ENCODE measurements at regions not wholly inside any gene's neighbourhood (a gene's known extent, or its start where the extent isn't known, plus 50 kb on each side); places are given as distances from the start of the nearest gene placed in this dataset.

GRCh38 chr11:92765082-92765840 is 204.2 kb upstream of the MTNR1B start:
- no peak for DNase-seq (ENCODE audit: low spot score)

GRCh38 chr11:92765965-92766371 is 203.5 kb upstream of the MTNR1B start:
- no peak for DNase-seq (ENCODE audit: low spot score)

GRCh38 chr11:92766698-92767097 is 202.8 kb upstream of the MTNR1B start:
- no peak for DNase-seq (ENCODE audit: low spot score)

- no peak for DNase-seq (ENCODE audit: low spot score)
These were observed 202.0 kb upstream of the MTNR1B start for GRCh38 chr11:92767416-92767815.

- DNase-seq (ENCODE audit: low spot score): no peak
These were observed 201.2 kb upstream of the MTNR1B start for GRCh38 chr11:92768121-92768840.

- DNase-seq (ENCODE audit: low spot score): no peak
These were observed 200.3 kb upstream of the MTNR1B start for GRCh38 chr11:92769112-92769511.

GRCh38 chr11:92770419-92770818 is 199.0 kb upstream of the MTNR1B start:
- no peak for DNase-seq (ENCODE audit: low spot score)

- no peak for DNase-seq (ENCODE audit: low spot score)
These were observed 198.5 kb upstream of the MTNR1B start for GRCh38 chr11:92770981-92771380.

- DNase-seq (ENCODE audit: low spot score): no peak
These were observed 197.8 kb upstream of the MTNR1B start for GRCh38 chr11:92771701-92772100.

- no peak for DNase-seq (ENCODE audit: low spot score)
These were observed 194.3 kb upstream of the MTNR1B start for GRCh38 chr11:92775003-92775676.

- no peak for DNase-seq (ENCODE audit: low spot score)
These were observed 192.8 kb upstream of the MTNR1B start for GRCh38 chr11:92776676-92777075.

GRCh38 chr11:92779746-92780145 is 189.7 kb upstream of the MTNR1B start:
- DNase-seq (ENCODE audit: low spot score): no peak

GRCh38 chr11:92781151-92781550 is 188.3 kb upstream of the MTNR1B start:
- no peak for DNase-seq (ENCODE audit: low spot score)

GRCh38 chr11:92782806-92783205 is 186.6 kb upstream of the MTNR1B start:
- DNase-seq (ENCODE audit: low spot score): no peak

GRCh38 chr11:92784331-92784730 is 185.1 kb upstream of the MTNR1B start:
- DNase-seq (ENCODE audit: low spot score): no peak

- DNase-seq (ENCODE audit: low spot score): no peak
These were observed 181.8 kb upstream of the MTNR1B start for GRCh38 chr11:92787638-92788037.

GRCh38 chr11:92789761-92790160 is 179.7 kb upstream of the MTNR1B start:
- DNase-seq (ENCODE audit: low spot score): no peak

- no peak for DNase-seq (ENCODE audit: low spot score)
These were observed 179.1 kb upstream of the MTNR1B start for GRCh38 chr11:92790366-92790765.

- no peak for DNase-seq (ENCODE audit: low spot score)
These were observed 178.4 kb upstream of the MTNR1B start for GRCh38 chr11:92790926-92791616.

GRCh38 chr11:92791886-92792285 is 177.6 kb upstream of the MTNR1B start:
- no peak for DNase-seq (ENCODE audit: low spot score)

GRCh38 chr11:92793189-92793588 is 176.3 kb upstream of the MTNR1B start:
- DNase-seq (ENCODE audit: low spot score): no peak

GRCh38 chr11:92794783-92795182 is 174.7 kb upstream of the MTNR1B start:
- no peak for DNase-seq (ENCODE audit: low spot score)

Measured in RKO (cell line).